ENCODE measurements at regions not wholly inside any gene's neighbourhood (a gene's known extent, or its start where the extent isn't known, plus 50 kb on each side); places are given as distances from the start of the nearest gene placed in this dataset.

DNA sequence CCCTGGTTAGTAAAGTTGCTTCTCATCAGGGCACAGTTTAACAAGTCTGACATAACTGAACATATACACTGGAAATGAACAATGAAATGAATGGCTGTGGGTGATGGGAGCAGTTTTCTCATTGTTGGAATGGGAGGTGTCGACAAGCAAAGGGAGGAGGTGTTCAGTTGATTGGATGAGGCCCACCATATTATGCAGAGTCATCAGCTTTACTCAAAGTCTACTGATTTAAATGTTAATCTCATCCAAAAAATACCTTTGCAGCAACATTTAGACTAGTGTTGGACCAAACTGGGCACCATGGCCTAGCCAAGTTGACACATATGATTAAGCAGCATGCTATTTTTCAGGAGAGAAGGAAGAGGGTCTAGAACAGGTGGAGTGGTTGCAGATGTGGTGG lies 201.7 kb downstream of the RAMP3 start:
- no peak overlapping the region for H3K9ac ChIP-seq (ENCODE audit: insufficient read depth, low read length, poor library complexity, severe bottlenecking)
- Mint-ChIP-seq H3K36me3 (no peaks in the 10 kb centered on the region), H3K4me3 (no peak overlapping the region), H3K9me3 (peaks cover 0 to 3% (median 0%) of the 10 kb centered on the region in 7 donors), H3K4me1 (no peaks in the 10 kb centered on the region), H3K27me3 (ENCODE audit: low read depth in 3 of 3) (peaks cover 0 to 2% (median 1%) of the 10 kb centered on the region in 3 donors), H3K27ac (peak overlapping the region in 1 of 7 donors; percentile 26)
- no peak overlapping the region for H3K27ac ChIP-seq (ENCODE audit: low read depth in 1 of 2, low read length in 2 of 2)
- H3K4me1 ChIP-seq (ENCODE audit: control insufficient read depth in 1 of 2, insufficient read depth in 2 of 2, low read length in 2 of 2), result no peaks in the 10 kb centered on the region
- H4K20me1 ChIP-seq (ENCODE audit: insufficient read depth, low read length), result no peaks in the 10 kb centered on the region
- H3K79me2 ChIP-seq (ENCODE audit: insufficient read depth, low read length), result no peaks in the 10 kb centered on the region
- no peak overlapping the region for H3K4me2 ChIP-seq (replicated peaks; ENCODE audit: extremely low read depth, low read length, poor library complexity, severe bottlenecking)
- no peaks in the 10 kb centered on the region for H3K9me3 ChIP-seq (replicated peaks in 1 of 2; ENCODE audit: control insufficient read depth in 1 of 2, insufficient read depth in 1 of 2, low read length in 2 of 2)
- no peak for DNase-seq
- WGBS (ENCODE audit: insufficient coverage), result no CpG with 5 or more reads among the region's 1 CpG
- TF ChIP-seq, protein P1, sequence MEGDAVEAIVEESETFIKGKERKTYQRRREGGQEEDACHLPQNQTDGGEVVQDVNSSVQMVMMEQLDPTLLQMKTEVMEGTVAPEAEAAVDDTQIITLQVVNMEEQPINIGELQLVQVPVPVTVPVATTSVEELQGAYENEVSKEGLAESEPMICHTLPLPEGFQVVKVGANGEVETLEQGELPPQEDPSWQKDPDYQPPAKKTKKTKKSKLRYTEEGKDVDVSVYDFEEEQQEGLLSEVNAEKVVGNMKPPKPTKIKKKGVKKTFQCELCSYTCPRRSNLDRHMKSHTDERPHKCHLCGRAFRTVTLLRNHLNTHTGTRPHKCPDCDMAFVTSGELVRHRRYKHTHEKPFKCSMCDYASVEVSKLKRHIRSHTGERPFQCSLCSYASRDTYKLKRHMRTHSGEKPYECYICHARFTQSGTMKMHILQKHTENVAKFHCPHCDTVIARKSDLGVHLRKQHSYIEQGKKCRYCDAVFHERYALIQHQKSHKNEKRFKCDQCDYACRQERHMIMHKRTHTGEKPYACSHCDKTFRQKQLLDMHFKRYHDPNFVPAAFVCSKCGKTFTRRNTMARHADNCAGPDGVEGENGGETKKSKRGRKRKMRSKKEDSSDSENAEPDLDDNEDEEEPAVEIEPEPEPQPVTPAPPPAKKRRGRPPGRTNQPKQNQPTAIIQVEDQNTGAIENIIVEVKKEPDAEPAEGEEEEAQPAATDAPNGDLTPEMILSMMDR (IDR thresholded peaks at IDR 0.05), result no peak
- no peaks in the 10 kb centered on the region for H3K36me3 ChIP-seq (replicated peaks in 1 of 2; ENCODE audit: control insufficient read depth in 1 of 2, insufficient read depth in 2 of 2, low read length in 2 of 2)
- no peak overlapping the region for H3K4me3 ChIP-seq (replicated peaks in 1 of 3; ENCODE audit: low read depth in 2 of 3, low read length in 3 of 3)
- intact Hi-C loops (cut with micrococcal nuclease), result no loop called here
- H3K27me3 ChIP-seq (ENCODE audit: control insufficient read depth in 2 of 2, insufficient read depth in 2 of 2, low read length in 2 of 2), result peaks cover 0 to 3% of the 10 kb centered on the region in 2 donors
- no peak overlapping the region for H2AFZ ChIP-seq (ENCODE audit: insufficient read depth, low read depth, low read length, poor library complexity, severe bottlenecking)

DNA sequence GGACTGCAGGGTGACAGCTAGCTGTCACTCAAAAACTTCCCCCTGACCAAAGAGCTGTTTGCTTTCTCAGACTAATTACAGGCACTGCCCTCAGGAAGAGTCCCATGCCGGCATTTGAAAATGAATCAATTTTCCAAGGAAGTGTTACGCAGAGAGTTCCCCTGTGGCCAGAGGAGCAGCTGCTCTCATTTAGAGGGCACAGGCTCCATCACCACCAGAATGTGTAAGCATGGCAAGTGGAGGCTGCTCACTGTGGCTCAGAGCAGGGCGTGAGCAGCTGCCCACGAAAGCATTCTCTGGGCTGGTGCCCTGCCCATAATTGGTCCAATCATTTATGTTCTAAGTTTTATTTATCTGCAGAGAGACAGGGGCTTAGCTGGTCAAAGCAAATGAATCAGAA lies 202.2 kb downstream of the RAMP3 start:
- Histone ChIP-seq H3K9ac (ENCODE audit: insufficient read depth, low read length, poor library complexity, severe bottlenecking) (no peak overlapping the region), H3K4me3 (replicated peaks in 1 of 3; ENCODE audit: low read depth in 2 of 3, low read length in 3 of 3) (no peak overlapping the region), H3K79me2 (ENCODE audit: insufficient read depth, low read length) (no peaks in the 10 kb centered on the region), H3K4me2 (replicated peaks; ENCODE audit: extremely low read depth, low read length, poor library complexity, severe bottlenecking) (no peak overlapping the region), H3K9me3 (replicated peaks in 1 of 2; ENCODE audit: control insufficient read depth in 1 of 2, insufficient read depth in 1 of 2, low read length in 2 of 2) (no peaks in the 10 kb centered on the region), H3K27ac (ENCODE audit: low read depth in 1 of 2, low read length in 2 of 2) (no peak overlapping the region), H2AFZ (ENCODE audit: insufficient read depth, low read depth, low read length, poor library complexity, severe bottlenecking) (no peak overlapping the region), H3K36me3 (replicated peaks in 1 of 2; ENCODE audit: control insufficient read depth in 1 of 2, insufficient read depth in 2 of 2, low read length in 2 of 2) (no peaks in the 10 kb centered on the region), H3K27me3 (ENCODE audit: control insufficient read depth in 2 of 2, insufficient read depth in 2 of 2, low read length in 2 of 2) (peaks cover 0 to 2% of the 10 kb centered on the region in 2 donors), H3K4me1 (ENCODE audit: control insufficient read depth in 1 of 2, insufficient read depth in 2 of 2, low read length in 2 of 2) (no peaks in the 10 kb centered on the region), H4K20me1 (ENCODE audit: insufficient read depth, low read length) (no peaks in the 10 kb centered on the region)
- peaks cover 0 to 2% (median 1%) of the 10 kb centered on the region in 3 donors for H3K27me3 Mint-ChIP-seq (ENCODE audit: low read depth in 3 of 3)
- no peaks in the 10 kb centered on the region for H3K36me3 Mint-ChIP-seq
- peaks cover 0 to 3% (median 0%) of the 10 kb centered on the region in 7 donors for H3K9me3 Mint-ChIP-seq
- intact Hi-C loops (cut with micrococcal nuclease), result no loop called here
- TF ChIP-seq, protein P1 (IDR thresholded peaks at IDR 0.05), result no peak
- no peaks in the 10 kb centered on the region for H3K4me1 Mint-ChIP-seq
- peak overlapping the region in 1 of 7 donors; percentile 26 for H3K27ac Mint-ChIP-seq
- no peak overlapping the region for H3K4me3 Mint-ChIP-seq
- no peak for DNase-seq
- WGBS (ENCODE audit: insufficient coverage), result 94% methylated on average over 2 of the region's 4 CpGs
